Superior temporal gyrus (tissue), 1 donor: ENCODE measurements at regions not wholly inside any gene's neighbourhood (a gene's known extent, or its start where the extent isn't known, plus 50 kb on each side); places are given as distances from the start of the nearest gene placed in this dataset.

Experiments
- DNase-seq: peaks from one replicate; pipeline ENCODE4 v3.0.0-alpha.2; 2016; ENCODE audit errors: extremely low spot score

DNA sequence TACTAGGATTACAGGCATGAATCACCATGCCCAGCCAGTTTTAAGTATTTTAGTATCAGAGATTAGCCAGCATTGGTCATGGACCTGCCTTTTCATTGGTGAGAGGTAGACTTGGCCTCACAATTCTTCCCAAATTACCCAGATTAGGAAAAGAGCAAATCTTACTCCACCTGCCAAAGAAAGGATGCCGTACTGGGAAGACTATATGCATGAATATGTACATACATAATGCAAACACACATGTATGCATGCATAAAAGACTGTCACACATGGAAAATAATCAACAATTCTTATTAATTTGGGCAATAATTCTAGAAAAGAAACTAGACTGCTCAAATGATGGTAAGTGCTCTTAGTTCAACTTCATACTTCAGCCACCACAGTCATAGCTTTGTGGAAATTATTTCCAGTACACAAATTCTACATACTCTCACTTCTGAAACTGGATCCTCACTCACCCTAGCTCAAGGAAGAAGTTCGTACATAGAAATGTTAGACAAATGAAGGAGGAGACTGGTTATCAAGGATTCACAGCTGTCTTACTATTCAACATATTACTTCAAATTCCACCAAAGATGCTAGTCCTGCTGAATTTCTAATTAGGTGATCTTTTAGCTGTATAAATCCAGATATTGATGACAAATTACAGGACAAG is 73.7 kb downstream of the MINAR2 start:
- DNase-seq, result no peak

DNA sequence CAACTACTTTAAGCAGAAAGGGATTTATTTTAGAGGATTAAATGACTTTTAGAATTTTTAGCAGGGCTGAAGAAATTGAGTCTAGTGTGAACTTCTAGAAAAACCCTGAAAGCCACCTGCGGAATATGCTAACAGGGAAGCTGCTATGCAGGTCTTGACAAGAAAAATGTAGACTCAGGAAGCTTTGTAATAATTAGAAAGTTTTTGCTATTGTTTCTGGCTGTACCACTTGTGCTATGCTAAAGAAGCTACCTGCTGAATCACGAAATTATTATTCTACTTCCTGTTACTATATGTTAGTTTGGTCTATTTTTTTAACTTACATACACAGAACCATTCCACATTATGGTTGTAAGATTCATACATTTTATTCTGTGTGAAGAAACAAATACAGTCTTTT is 74.0 kb upstream of the CHSY3 start:
- DNase-seq, result no peak

DNA sequence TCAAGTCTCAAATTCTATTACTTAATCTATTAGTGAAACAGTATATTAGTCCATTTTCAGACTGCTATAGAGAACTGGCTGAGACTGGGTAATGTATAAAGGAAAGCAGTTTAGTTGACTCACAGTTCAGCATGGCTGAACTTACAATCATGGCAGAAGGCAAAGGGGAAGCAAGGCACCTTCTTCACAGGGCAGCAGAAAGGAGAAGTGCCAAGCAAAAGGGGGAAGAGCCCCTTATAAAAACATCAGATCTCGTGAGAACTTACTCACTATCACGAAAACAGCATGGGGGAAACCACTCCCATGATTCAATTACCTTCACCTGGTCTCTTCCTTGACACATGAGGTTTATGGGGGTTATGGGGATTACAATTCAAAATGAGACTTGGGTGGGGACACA is 67.9 kb upstream of the CHSY3 start:
- no peak for DNase-seq

DNA sequence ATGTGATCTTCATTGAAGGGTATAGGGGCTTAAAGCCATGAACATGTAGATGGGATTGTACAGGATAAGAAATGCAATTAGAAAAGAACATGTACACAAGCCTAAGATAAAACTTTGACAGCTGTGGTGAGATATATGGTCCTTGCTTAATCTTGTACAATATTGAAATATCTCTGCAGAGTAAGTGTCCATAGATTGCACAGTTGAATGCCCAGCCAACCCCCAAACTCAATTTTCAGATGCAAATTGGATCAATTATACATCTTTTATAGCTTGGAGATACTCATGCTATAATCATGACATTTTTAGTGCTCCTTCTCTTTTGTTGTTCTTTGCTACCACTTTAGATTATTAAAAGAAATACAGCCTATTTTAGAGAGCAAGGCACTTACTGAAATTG is 59.5 kb upstream of the CHSY3 start:
- DNase-seq, result no peak

DNA sequence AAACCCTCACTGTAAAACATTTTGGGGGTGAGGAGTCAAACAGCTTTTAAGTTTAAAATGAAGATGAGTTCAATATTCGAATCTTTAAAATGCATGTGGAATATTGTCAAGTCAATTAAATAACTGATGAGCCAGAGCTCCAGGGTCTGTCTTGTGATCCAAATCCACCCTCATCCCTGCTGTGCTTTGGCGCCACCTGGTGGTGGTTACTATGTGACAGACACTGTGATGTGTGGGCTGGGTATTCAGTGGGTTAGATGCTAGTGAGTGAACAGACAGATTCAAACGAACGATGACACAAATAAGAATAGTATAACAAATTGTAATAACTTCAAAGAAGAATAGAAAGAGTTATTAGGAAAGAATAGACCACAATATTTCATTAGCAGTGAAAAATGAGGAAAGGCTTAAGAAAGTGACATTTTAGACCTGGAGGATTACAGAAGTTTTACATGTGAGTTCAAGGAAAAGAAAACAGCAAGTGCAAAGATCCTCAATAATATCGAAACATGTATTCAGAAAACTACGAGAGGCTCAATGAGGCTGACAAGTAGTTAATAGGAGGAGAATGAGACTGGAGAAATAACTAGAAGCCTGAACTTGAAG is 51.4 kb upstream of the CHSY3 start:
- DNase-seq, result peak; percentile 91

DNA sequence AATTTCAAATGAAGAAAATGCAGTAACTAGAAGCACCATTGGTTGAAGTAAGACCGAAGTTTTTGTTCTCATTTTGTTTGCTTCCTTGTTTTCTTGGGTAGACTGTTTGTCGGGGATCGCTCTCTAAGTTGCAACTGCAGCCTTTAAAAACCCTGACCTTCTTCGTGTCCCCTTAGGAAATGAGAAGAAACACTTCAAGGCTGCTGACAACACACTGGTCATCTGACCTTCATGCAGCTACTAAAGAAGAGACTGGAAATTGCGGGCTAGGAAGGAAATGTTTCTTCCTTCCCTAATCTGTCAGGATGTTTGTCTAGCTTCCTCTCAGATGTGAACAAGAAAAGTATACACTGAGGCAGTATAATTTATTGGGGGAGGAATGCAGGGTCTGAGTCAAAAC is 50.7 kb upstream of the CHSY3 start:
- no peak for DNase-seq
